ENCODE measurements at regions not wholly inside any gene's neighbourhood (a gene's known extent, or its start where the extent isn't known, plus 50 kb on each side); places are given as distances from the start of the nearest gene placed in this dataset.

GRCh38 chr10:120641695-120642094, 184.7 kb downstream of the PLPP4 start:
- H2AFZ ChIP-seq (ENCODE audit: low read length) = no peak overlapping the region
- H3K27me3 ChIP-seq (ENCODE audit: insufficient read depth, low read length) = no peaks in the 10 kb centered on the region
- TF ChIP-seq CTCF (IDR thresholded peaks at IDR 0.05; ENCODE audit: extremely low read depth, low read depth, low read length) = no peak
- H3K4me3 ChIP-seq (ENCODE audit: insufficient read depth, low read length) = no peak overlapping the region
- no peaks in the 10 kb centered on the region for H3K79me2 ChIP-seq (ENCODE audit: insufficient read depth, low read length)
- H3K9me3 ChIP-seq (ENCODE audit: low read depth, low read length) = no peaks in the 10 kb centered on the region
- no peaks in the 10 kb centered on the region for H3K36me3 ChIP-seq (ENCODE audit: insufficient read depth, low read length)
- H3K4me1 ChIP-seq (ENCODE audit: insufficient read depth, low read length) = no peaks in the 10 kb centered on the region
- no peaks in the 10 kb centered on the region for H4K20me1 ChIP-seq (ENCODE audit: insufficient read depth, low read length)
- no peak overlapping the region for H3K27ac ChIP-seq (ENCODE audit: low read depth, low read length)
- DNase-seq (ENCODE audit: insufficient read length, low spot score, missing footprints) = no peak
- H3K4me2 ChIP-seq (ENCODE audit: insufficient read depth, low read length) = no peak overlapping the region

- no peak for DNase-seq (ENCODE audit: insufficient read length, low spot score, missing footprints)
- Histone ChIP-seq H3K4me2 (ENCODE audit: insufficient read depth, low read length) (no peak overlapping the region), H3K27me3 (ENCODE audit: insufficient read depth, low read length) (no peaks in the 10 kb centered on the region), H2AFZ (ENCODE audit: low read length) (no peak overlapping the region), H3K9me3 (ENCODE audit: low read depth, low read length) (no peaks in the 10 kb centered on the region), H4K20me1 (ENCODE audit: insufficient read depth, low read length) (no peaks in the 10 kb centered on the region), H3K79me2 (ENCODE audit: insufficient read depth, low read length) (no peaks in the 10 kb centered on the region), H3K4me1 (ENCODE audit: insufficient read depth, low read length) (no peaks in the 10 kb centered on the region), H3K4me3 (ENCODE audit: insufficient read depth, low read length) (no peak overlapping the region), H3K27ac (ENCODE audit: low read depth, low read length) (no peak overlapping the region), H3K36me3 (ENCODE audit: insufficient read depth, low read length) (no peaks in the 10 kb centered on the region)
- TF ChIP-seq CTCF (IDR thresholded peaks at IDR 0.05; ENCODE audit: extremely low read depth, low read depth, low read length) = no peak
These were observed 186.3 kb downstream of the PLPP4 start for GRCh38 chr10:120643351-120643750.

GRCh38 chr10:120644556-120645410, 187.8 kb downstream of the PLPP4 start:
- Histone ChIP-seq H3K27me3 (ENCODE audit: insufficient read depth, low read length) (no peaks in the 10 kb centered on the region), H2AFZ (ENCODE audit: low read length) (no peak overlapping the region), H3K4me2 (ENCODE audit: insufficient read depth, low read length) (no peak overlapping the region), H3K9me3 (ENCODE audit: low read depth, low read length) (no peaks in the 10 kb centered on the region), H3K4me1 (ENCODE audit: insufficient read depth, low read length) (no peaks in the 10 kb centered on the region), H3K4me3 (ENCODE audit: insufficient read depth, low read length) (no peak overlapping the region), H4K20me1 (ENCODE audit: insufficient read depth, low read length) (no peaks in the 10 kb centered on the region), H3K79me2 (ENCODE audit: insufficient read depth, low read length) (no peaks in the 10 kb centered on the region), H3K36me3 (ENCODE audit: insufficient read depth, low read length) (no peaks in the 10 kb centered on the region), H3K27ac (ENCODE audit: low read depth, low read length) (no peak overlapping the region)
- no peak for TF ChIP-seq CTCF (IDR thresholded peaks at IDR 0.05; ENCODE audit: extremely low read depth, low read depth, low read length)
- no peak for DNase-seq (ENCODE audit: insufficient read length, low spot score, missing footprints)

DNA sequence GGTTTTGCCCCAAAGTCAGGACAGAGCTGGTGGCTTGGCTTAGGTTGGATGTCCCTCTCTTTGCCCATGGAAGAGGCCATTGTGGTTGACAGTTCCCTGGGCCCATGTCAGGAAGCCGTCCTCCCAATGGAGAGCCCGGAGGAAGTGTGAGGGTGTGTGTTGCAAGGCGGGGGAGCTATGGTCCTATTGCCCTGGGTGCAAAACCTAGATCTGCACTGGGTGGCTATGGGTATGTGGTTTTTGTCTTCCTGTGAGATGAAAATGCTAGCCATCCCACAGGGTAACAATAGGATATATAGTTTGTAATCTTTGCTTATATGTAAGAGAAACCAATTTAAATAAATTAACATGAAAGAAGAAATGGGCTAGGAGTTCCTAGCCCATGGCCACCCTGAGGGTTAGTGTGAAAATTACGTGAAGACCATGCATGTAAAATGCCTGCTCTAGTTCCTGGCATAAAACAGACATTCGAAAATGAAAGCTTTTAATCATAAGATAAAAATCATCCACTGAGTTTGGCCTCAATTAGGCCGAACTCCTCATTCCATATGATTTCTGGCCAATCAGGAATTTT, 189.2 kb downstream of the PLPP4 start:
- Histone ChIP-seq H3K79me2 (ENCODE audit: insufficient read depth, low read length) (no peaks in the 10 kb centered on the region), H4K20me1 (ENCODE audit: insufficient read depth, low read length) (no peaks in the 10 kb centered on the region), H3K4me2 (ENCODE audit: insufficient read depth, low read length) (no peak overlapping the region), H2AFZ (ENCODE audit: low read length) (no peak overlapping the region), H3K36me3 (ENCODE audit: insufficient read depth, low read length) (no peaks in the 10 kb centered on the region), H3K4me1 (ENCODE audit: insufficient read depth, low read length) (no peaks in the 10 kb centered on the region), H3K9me3 (ENCODE audit: low read depth, low read length) (no peaks in the 10 kb centered on the region), H3K27me3 (ENCODE audit: insufficient read depth, low read length) (no peaks in the 10 kb centered on the region), H3K27ac (ENCODE audit: low read depth, low read length) (no peak overlapping the region), H3K4me3 (ENCODE audit: insufficient read depth, low read length) (no peak overlapping the region)
- DNase-seq (ENCODE audit: insufficient read length, low spot score, missing footprints) = no peak
- TF ChIP-seq CTCF (IDR thresholded peaks at IDR 0.05; ENCODE audit: extremely low read depth, low read depth, low read length) = no peak

All from osteoblast (primary cell).